ENCODE measurements at regions not wholly inside any gene's neighbourhood (a gene's known extent, or its start where the extent isn't known, plus 50 kb on each side); places are given as distances from the start of the nearest gene placed in this dataset.
"Not testable (repeated sequence)": the region's sequence is repeated elsewhere in the genome, so short reads cannot be mapped to it uniquely, and the experiment has no call there.

DNA sequence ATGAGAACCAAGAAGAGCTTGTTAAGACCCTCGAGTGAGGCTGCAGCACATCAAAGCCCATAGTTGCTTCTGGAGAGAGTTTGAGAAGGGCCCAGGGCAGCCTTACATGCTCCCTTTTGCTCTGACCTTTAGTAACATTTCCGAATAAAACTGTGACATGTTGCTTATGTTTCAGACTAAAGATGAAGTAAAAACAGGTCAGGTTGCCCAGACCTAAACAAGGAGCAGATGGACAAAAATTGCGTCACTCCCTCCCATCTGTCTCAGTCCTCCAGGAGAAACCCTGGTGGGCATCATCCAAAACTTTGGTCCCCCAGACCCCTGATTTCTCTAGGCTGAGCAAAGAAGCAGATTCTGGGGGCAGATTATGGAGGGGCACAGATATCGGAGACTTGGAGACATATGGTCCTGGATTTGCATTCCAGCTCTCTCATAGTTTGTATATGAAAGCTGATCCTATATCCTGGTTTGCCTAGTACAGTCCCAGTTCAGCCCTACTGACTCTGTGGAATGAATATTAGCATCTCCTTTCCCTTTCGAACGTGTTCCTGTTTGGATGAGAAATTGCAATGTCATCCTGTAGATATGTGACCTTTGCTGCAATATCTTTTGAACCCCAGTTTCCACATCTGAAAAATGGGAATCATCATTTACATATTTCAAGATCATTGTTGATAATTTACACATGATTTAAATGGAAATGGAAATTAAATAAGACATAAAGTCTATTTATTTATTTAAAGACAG, 304.9 kb upstream of the USP24 start:
- H3K27ac Mint-ChIP-seq: no peak overlapping the region
- TF ChIP-seq, protein P1, sequence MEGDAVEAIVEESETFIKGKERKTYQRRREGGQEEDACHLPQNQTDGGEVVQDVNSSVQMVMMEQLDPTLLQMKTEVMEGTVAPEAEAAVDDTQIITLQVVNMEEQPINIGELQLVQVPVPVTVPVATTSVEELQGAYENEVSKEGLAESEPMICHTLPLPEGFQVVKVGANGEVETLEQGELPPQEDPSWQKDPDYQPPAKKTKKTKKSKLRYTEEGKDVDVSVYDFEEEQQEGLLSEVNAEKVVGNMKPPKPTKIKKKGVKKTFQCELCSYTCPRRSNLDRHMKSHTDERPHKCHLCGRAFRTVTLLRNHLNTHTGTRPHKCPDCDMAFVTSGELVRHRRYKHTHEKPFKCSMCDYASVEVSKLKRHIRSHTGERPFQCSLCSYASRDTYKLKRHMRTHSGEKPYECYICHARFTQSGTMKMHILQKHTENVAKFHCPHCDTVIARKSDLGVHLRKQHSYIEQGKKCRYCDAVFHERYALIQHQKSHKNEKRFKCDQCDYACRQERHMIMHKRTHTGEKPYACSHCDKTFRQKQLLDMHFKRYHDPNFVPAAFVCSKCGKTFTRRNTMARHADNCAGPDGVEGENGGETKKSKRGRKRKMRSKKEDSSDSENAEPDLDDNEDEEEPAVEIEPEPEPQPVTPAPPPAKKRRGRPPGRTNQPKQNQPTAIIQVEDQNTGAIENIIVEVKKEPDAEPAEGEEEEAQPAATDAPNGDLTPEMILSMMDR (IDR thresholded peaks at IDR 0.05): no peak
- peaks cover 16% of the 10 kb centered on the region for H3K4me1 Mint-ChIP-seq
- no peaks in the 10 kb centered on the region for H3K9me3 Mint-ChIP-seq
- H3K4me3 Mint-ChIP-seq: no peak overlapping the region
- DNase-seq: no peak
- H3K27me3 Mint-ChIP-seq (ENCODE audit: low read depth, poor library complexity): peaks cover 30% of the 10 kb centered on the region
- H3K36me3 Mint-ChIP-seq (ENCODE audit: low read depth): no peaks in the 10 kb centered on the region

DNA sequence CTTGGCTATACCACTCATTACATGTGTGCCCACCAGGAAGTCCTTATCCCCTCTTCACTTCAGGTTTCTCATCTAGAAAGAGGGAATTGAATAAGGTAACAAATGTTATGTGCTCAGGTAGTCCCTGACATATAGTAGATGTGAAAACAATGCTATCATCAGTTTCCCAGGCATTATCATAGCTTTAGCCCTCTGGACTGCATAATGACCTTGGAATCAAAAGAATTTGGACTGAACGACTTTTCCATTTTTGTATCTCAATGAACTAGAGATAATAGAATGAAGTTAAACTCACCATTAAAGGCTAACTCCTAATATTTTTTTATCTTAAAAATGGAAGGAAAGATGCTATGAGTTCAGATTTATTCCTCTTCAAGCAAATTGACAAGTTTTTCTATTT, 304.1 kb upstream of the USP24 start:
- Mint-ChIP-seq H3K27me3 (ENCODE audit: low read depth, poor library complexity) (peaks cover 33% of the 10 kb centered on the region), H3K4me3 (no peak overlapping the region), H3K36me3 (ENCODE audit: low read depth) (no peaks in the 10 kb centered on the region), H3K4me1 (peaks cover 20% of the 10 kb centered on the region), H3K9me3 (no peaks in the 10 kb centered on the region), H3K27ac (no peak overlapping the region)
- no peak for DNase-seq
- TF ChIP-seq, protein P1 (IDR thresholded peaks at IDR 0.05): no peak

DNA sequence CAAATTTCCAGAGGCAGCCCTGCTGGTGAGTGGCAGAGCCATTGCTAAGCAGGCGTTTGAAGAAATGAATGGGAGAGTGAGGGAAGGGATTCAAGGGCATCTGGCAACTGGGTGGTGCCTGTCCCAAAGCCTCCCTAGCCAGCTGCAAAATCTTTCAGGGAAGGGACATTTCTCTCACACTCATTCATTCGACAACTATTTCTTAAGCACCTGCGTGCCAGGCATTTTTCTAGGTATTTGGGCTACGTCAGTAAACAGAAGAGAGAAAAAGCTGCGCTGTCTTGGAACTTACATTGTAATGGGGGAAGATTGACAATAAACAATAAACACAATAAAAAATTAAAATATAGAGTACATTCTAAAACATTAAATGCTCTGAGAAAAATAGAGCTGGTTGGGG, 301.9 kb upstream of the USP24 start:
- Mint-ChIP-seq H3K27ac (no peak overlapping the region), H3K36me3 (ENCODE audit: low read depth) (no peaks in the 10 kb centered on the region), H3K27me3 (ENCODE audit: low read depth, poor library complexity) (peaks cover 27% of the 10 kb centered on the region), H3K4me1 (peaks cover 23% of the 10 kb centered on the region), H3K9me3 (no peaks in the 10 kb centered on the region), H3K4me3 (no peak overlapping the region)
- TF ChIP-seq, protein P1 (IDR thresholded peaks at IDR 0.05): no peak
- DNase-seq: no peak

DNA sequence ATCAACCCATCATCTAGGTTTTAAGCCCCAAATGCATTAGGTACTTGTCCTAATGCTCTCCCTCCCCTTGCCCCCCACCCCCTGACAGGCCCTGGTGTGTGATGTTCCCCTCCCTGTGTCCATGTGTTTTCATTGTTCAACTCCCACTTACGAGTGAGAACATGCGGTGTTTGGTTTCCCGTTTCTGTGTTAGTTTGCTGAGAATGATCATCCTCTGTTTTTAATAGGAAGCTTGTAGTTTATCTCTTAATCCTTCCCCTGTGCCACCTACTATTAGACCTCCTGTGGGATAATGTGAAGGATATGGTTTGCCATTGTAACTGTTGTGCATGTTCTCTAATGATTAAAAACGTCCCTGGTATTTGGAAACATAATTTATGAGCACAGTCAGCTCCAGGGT, 299.4 kb upstream of the USP24 start:
- peaks cover 23% of the 10 kb centered on the region for H3K4me1 Mint-ChIP-seq
- peak overlapping the region; percentile 16 for H3K4me3 Mint-ChIP-seq
- not testable (repeated sequence) for DNase-seq; H3K9me3 Mint-ChIP-seq; H3K36me3 Mint-ChIP-seq (ENCODE audit: low read depth)
- H3K27ac Mint-ChIP-seq: peak overlapping the region; percentile 94
- peaks cover 34% of the 10 kb centered on the region for H3K27me3 Mint-ChIP-seq (ENCODE audit: low read depth, poor library complexity)

DNA sequence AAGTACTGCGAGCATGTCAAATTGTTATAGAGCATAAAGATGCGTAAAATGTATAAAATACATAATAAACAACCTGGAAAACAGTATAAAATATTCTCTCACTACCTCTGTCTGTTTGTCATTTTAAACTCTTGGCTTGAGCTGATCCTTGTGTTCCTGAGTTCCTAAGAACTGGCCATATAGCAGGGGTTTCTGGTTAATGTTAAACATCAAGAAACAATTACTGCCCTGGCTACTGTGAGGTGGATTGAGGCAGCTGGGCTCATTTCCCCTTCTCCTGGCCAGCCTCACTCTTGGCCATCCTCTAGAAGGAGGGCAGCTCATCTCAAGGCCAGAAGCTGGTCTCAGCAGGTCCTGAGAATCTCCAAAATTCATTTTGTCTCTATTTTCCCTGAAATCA, 297.3 kb upstream of the USP24 start:
- TF ChIP-seq, protein P1 (IDR thresholded peaks at IDR 0.05): no peak
- DNase-seq: no peak
- no peaks in the 10 kb centered on the region for H3K36me3 Mint-ChIP-seq (ENCODE audit: low read depth)
- no peak overlapping the region for H3K27ac Mint-ChIP-seq
- H3K4me3 Mint-ChIP-seq: no peak overlapping the region
- peaks cover 23% of the 10 kb centered on the region for H3K4me1 Mint-ChIP-seq
- peaks cover 19% of the 10 kb centered on the region for H3K27me3 Mint-ChIP-seq (ENCODE audit: low read depth, poor library complexity)
- no peaks in the 10 kb centered on the region for H3K9me3 Mint-ChIP-seq

DNA sequence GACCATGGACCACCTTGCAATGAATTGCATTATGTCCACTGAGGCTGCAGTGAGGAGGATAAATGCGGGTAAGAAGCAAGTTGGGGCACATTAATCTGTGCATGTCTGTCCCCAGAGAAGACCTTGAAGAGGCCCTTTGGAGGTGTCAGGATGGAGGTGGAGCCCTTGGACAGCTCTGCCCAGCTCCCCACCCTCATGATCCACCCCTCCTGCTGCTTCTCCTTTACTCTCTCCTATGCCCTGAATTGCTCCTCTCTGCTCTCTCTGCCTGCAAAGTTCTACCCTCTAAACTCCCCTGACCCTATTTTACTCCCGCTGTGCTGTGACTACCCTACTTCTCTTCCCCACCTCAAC, 292.4 kb upstream of the USP24 start:
- Mint-ChIP-seq H3K4me1 (no peaks in the 10 kb centered on the region), H3K9me3 (no peaks in the 10 kb centered on the region), H3K27ac (no peak overlapping the region), H3K4me3 (no peak overlapping the region), H3K36me3 (ENCODE audit: low read depth) (no peaks in the 10 kb centered on the region), H3K27me3 (ENCODE audit: low read depth, poor library complexity) (peaks cover 26% of the 10 kb centered on the region)
- no peak for DNase-seq
- TF ChIP-seq, protein P1 (IDR thresholded peaks at IDR 0.05): no peak

Data from nephron progenitor cell (in vitro differentiated cells).